HG02943 (cell line): ENCODE measurements at regions not wholly inside any gene's neighbourhood (a gene's known extent, or its start where the extent isn't known, plus 50 kb on each side); places are given as distances from the start of the nearest gene placed in this dataset.
"Not testable (repeated sequence)": the region's sequence is repeated elsewhere in the genome, so short reads cannot be mapped to it uniquely, and the experiment has no call there.

Source experiments
- ATAC-seq: cut with Tn5 transposase; IDR thresholded peaks from one replicate; pipeline ENCODE4 v1.9.1; 2021; ENCODE audit warnings: mild to moderate bottlenecking, low read depth, moderate library complexity; ENCODE audit not compliant: unreplicated experiment

- ATAC-seq: not testable (repeated sequence)
These were observed 1096.6 kb downstream of the UQCRFS1 start for GRCh38 chr19:28116379-28116778.

- ATAC-seq: no peak
These were observed 1109.0 kb downstream of the UQCRFS1 start for GRCh38 chr19:28103921-28104320.

- not testable (repeated sequence) for ATAC-seq
These were observed 1128.2 kb downstream of the UQCRFS1 start for GRCh38 chr19:28084659-28085157.

GRCh38 chr19:28076628-28077027 lies 1136.3 kb downstream of the UQCRFS1 start:
- ATAC-seq: no peak

GRCh38 chr19:28075229-28075628 lies 1137.7 kb downstream of the UQCRFS1 start:
- no peak for ATAC-seq

- ATAC-seq: no peak
These were observed 1138.2 kb downstream of the UQCRFS1 start for GRCh38 chr19:28074773-28075172.

- ATAC-seq: no peak
These were observed 1145.1 kb downstream of the UQCRFS1 start for GRCh38 chr19:28067882-28068281.

- no peak for ATAC-seq
These were observed 1146.0 kb downstream of the UQCRFS1 start for GRCh38 chr19:28066988-28067387.

- no peak for ATAC-seq
These were observed 1146.8 kb downstream of the UQCRFS1 start for GRCh38 chr19:28066161-28066560.

- no peak for ATAC-seq
These were observed 1147.9 kb downstream of the UQCRFS1 start for GRCh38 chr19:28065026-28065425.

GRCh38 chr19:28063702-28064101 lies 1149.2 kb downstream of the UQCRFS1 start:
- no peak for ATAC-seq

- ATAC-seq: no peak
These were observed 1151.8 kb downstream of the UQCRFS1 start for GRCh38 chr19:28061111-28061510.

- ATAC-seq: not testable (repeated sequence)
These were observed 1155.9 kb downstream of the UQCRFS1 start for GRCh38 chr19:28057026-28057425.

GRCh38 chr19:28051047-28051446 lies 1161.9 kb downstream of the UQCRFS1 start:
- ATAC-seq: no peak

GRCh38 chr19:28049875-28050274 lies 1163.1 kb downstream of the UQCRFS1 start:
- no peak for ATAC-seq

GRCh38 chr19:28046932-28047331 lies 1166.0 kb downstream of the UQCRFS1 start:
- ATAC-seq: no peak

- no peak for ATAC-seq
These were observed 1167.3 kb downstream of the UQCRFS1 start for GRCh38 chr19:28045621-28046020.

- no peak for ATAC-seq
These were observed 1168.5 kb downstream of the UQCRFS1 start for GRCh38 chr19:28044477-28044876.

- no peak for ATAC-seq
These were observed 1170.4 kb downstream of the UQCRFS1 start for GRCh38 chr19:28042516-28042915.

GRCh38 chr19:28039677-28040381 lies 1173.1 kb downstream of the UQCRFS1 start:
- no peak for ATAC-seq

- no peak for ATAC-seq
These were observed 1175.8 kb downstream of the UQCRFS1 start for GRCh38 chr19:28037186-28037585.

- ATAC-seq: no peak
These were observed 1176.5 kb downstream of the UQCRFS1 start for GRCh38 chr19:28036486-28036885.
